Ecto neural progenitor cell (in vitro differentiated cells): ENCODE measurements at regions not wholly inside any gene's neighbourhood (a gene's known extent, or its start where the extent isn't known, plus 50 kb on each side); places are given as distances from the start of the nearest gene placed in this dataset.

Experiments used
- DNase-seq: peaks from one replicate; pipeline ENCODE4 v3.0.0-alpha.2; 2018; ENCODE audit warnings: low spot score

DNA sequence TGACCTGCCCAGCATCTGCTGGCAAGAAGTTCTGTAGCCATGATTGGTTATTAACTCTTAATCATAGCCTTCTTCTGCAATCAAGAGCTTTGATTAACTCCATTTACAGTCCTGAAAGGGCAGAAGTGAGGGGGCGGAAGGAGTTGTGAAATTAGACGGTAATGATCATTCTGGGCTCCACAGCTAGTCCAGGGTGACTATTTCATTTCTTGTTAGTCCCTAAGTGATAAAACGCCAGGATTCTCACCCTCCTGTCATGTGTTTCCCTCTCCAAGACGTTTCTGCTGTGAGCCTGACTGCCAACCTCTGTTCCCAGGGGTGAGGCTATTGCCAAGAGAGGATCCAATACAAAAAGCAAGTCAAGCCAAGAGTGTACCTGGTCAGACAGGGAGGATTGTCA, 155.9 kb upstream of the IPO5 start:
- no peak for DNase-seq

DNA sequence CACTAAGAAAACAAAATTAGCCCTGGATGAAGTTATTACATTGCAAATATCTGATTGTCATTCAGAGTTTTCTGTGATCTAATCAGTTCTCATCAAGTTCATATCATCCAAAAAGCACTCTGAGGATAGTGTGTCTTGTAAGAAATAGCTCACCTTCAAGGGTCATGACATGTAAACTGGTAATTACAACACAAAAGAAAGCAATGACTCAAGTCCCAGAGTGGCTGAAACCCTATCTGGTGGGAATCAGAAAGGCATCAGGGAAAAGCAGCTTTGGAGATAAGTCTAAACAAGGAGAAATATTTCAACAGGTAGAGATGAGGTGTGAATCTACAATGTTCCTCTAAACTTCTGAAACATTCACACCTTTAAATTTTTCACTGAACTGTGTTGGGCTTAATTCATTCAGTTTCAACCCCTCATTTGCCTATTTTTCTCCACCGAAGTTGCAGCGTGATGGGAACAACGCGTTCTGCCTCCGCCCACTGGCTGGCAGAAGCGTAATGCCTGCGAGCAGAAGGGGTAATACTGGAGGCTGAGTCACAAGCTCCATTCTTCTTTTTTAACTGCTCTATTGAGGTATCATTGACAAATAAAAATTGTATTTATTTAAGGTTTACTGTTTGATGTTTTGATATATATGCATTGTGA, 155.2 kb upstream of the IPO5 start:
- no peak for DNase-seq

GRCh38 chr13:97798836-97799235, 154.6 kb upstream of the IPO5 start:
- no peak for DNase-seq

DNA sequence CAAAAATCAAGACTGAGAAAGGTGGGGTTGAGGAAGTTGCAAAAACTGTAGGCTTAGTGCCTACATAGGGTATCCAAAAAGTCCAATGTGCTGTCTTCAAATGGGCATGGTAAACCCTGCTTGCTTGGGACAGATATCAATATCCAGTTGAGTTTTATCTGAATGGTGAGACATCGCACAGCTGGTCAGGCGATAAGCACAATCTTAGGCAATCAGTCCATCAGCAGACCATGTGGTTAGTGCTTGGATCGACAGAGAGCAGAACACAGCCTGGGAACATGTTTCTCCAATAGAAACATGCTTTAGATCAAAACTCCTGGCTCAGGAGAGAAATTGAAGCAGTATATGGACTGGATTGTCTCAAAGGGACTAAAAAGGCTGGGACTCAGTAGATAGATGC, 151.3 kb upstream of the IPO5 start:
- no peak for DNase-seq

DNA sequence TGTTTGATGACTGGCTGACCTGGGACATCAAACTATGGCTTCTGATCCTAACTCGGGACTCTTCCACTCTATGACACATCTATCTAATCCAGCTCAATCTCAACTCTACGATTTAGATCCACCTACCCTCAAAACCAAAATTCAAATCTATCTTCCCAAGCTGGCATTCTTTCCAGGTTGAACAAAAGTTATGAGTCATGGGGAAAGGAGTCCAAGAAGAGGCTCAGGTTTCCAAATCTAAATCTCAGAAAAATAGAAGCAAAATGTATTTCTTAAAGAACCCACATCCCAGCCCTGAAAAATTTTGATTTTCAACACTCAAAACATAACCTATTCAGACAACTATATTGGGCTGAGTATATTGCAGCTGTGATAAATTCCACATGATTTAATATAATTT, 143.9 kb upstream of the IPO5 start:
- no peak for DNase-seq

DNA sequence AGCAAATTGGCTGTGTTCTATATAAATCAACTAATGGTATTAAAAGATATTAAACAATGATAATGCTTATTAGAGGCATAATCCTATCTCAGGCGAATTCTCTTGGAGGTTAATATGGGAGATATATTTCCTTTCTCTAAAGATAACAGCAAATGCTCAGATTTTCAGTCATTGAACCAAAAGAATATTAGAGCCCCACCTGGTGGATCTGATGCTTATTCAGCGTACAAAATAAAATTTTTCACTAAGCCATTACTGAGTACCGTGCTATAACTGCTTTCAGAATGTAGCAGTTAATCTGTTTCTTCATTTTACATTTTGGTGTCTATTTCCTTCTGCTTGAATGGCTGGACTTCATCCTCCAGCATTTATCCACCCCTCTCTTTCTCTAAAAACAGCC, 143.3 kb upstream of the IPO5 start:
- DNase-seq, result no peak

GRCh38 chr13:97822377-97822776, 131.1 kb upstream of the IPO5 start:
- no peak for DNase-seq

DNA sequence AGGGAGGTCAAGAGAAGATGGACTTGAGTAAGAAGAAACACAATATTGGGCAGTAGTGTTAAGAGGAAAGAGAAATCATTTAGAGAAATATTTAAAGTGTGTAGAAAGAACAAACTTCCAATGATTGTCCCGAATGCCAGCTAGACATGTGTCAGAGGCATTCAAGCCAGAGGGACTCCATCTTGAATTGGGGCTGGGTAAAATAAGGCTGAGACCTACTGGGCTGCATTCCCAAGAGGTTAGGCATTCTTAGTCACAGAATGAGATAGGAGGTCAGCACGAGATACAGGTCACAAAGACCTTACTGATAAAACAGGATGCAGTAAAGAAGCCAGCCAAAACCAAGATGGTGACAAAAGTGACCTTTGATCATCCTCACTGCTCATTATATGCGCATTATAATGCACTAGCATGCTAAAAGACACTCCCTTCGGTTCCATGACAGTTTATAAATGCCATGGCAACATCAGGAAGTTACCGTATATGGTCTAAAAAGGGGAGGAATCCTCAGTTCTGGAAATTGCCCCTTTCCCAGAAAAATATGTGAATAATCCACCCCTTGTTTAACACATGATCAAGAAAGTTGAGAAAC, 127.0 kb upstream of the IPO5 start:
- DNase-seq, result no peak

GRCh38 chr13:97834250-97834649, 119.2 kb upstream of the IPO5 start:
- no peak for DNase-seq

DNA sequence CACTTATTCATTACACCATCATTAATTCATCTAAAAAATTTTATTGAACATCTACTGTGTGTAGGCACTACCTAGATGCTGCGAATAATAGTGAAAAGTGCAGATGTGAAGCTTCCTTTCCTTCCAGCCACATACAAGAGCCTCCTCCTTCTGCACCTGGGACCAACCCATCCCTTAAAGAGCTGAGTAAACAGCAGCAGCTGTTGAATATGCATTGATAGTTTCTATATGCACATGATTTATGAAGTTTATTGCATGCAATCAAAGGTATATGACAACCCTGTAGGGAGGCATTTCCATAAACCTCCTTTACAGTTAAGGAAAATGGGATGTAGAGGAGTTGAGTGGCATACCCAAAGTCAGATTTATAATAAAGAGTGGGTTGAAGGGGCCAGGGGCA, 110.3 kb upstream of the IPO5 start:
- no peak for DNase-seq

- no peak for DNase-seq
Observed at GRCh38 chr13:97844151-97844550, 109.3 kb upstream of the IPO5 start.

GRCh38 chr13:97848886-97849285, 104.6 kb upstream of the IPO5 start:
- no peak for DNase-seq

- no peak for DNase-seq
Observed at GRCh38 chr13:97849305-97849704, 104.2 kb upstream of the IPO5 start.

- DNase-seq, result no peak
Observed at GRCh38 chr13:97851269-97851668, 102.2 kb upstream of the IPO5 start.

- no peak for DNase-seq
Observed at GRCh38 chr13:97852181-97852874, 101.1 kb upstream of the IPO5 start.

DNA sequence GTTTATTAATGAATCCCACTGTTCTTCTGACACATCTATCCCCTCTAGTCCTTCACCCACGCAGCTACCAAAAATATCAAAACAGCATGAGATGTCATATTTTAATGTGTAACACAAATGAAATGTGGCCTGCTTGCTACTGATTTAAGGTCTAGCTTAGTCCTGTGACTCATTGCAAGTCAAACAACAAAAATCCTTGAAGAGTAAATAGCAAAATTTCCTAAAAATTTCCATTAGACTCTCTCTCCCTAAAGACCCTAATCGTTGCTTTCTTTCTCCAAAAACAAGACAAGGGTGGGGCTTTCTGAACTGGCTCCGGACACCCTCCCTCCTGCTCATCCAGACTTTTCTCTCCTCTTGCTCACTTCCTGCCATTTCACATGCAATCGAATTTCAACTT, 99.9 kb upstream of the IPO5 start:
- DNase-seq, result no peak

DNA sequence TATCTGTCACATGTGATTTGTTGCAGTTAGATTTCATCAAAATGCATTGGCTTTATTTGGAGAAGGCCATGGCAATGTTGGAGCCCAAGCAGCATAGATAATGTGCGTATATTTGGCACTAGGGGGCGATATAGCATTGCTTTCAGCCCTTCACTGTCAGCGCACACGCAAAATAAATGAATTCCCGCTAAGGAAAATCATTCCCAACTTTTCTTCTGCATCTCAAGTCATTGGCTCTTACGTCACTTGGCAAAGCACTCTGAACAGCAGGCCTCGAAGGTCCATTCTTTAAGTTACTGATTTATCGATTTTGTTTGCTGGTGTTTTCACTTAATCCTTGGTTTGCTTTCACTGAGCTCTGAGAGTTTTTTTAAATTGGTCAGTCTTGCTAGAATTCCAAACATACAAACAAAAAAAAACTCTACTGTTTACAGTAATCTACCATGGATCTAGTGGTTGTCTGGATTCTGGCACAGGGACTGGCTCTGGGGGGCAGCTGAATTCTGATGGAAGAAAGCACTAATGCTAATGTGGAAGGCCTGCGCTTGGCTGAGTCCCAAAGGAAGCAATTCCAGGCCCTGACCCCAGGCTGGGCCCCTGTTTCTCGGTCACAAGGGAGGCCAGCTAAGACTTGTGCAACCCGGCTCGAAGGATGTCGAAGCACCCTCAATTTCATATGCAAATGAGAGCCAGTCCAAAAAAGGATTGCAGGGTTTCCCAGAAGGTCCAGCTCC, 97.7 kb upstream of the IPO5 start:
- DNase-seq, result peak; percentile 66

DNA sequence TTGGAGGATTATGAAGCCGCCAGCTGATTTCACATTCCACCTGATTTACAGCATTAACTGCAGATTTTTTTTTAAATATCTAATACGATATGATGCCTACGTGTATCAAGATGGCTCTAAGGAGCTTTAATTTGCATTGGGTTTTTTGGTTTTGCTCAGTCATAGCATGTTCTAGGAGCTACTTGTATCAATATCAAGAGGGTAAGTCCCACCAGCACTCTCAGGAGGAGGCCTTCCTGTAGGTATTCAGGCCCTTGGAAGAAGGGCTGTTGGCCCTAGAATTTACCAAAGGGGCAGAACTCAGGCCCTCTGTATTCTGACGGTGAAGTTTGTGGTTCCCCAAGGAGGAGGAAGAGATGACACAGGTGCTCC, 97.2 kb upstream of the IPO5 start:
- no peak for DNase-seq

- DNase-seq, result no peak
Observed at GRCh38 chr13:97858161-97858560, 95.3 kb upstream of the IPO5 start.

DNA sequence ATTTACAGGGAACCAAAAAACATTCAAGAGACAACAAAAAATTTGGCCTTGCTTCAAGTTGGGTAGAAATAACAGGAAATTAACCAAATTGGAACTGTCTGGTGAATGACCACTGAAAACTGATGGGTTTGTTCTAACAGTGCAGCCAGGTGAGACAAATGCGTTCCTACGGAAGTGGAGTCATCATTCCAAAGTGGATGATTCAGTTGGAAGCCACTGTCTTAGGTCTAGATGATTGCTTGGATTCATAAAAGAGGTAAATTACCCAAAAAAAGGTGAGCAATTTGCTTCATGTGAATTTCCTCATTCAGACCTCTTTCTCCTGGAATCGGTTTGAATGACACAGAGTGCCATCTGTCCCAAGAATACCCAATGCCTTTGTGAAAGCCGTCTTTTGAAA, 87.1 kb upstream of the IPO5 start:
- DNase-seq, result no peak

- DNase-seq, result no peak
Observed at GRCh38 chr13:97866751-97867150, 86.7 kb upstream of the IPO5 start.

GRCh38 chr13:97873398-97873797, 80.1 kb upstream of the IPO5 start:
- DNase-seq, result no peak

DNA sequence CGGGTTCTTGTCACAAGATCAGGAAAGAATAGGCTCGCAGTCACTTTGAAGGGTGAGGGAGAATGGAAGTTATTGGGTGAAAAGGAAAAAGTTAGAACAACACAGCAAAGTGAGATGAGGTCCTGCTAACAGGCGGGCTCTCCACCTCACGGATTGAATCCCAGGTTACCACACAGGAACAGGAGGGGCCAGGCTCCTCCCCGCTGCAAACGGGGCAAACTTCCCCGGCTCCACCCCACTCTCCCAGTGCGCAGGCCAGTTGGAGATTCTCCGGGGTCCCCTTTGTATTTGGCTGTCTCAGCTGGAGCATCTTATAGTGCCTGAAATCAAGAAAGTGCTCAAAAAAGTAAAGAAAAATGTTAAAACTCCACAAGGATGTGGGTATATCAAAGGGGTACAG, 78.3 kb upstream of the IPO5 start:
- DNase-seq, result no peak
